K562 (cell line): ENCODE measurements at regions not wholly inside any gene's neighbourhood (a gene's known extent, or its start where the extent isn't known, plus 50 kb on each side); places are given as distances from the start of the nearest gene placed in this dataset.
A peak's percentile ranks its signal among the peaks of the same experiment; 100 is the strongest.

Experiments used
- ATAC-seq: fragments of 200-7000 bp; cut with Tn5 transposase; 3 replicates; pipeline ENCODE4 v1.9.1; 2020; ENCODE audit warnings: moderate library complexity
- BruUV-seq: library from RNA; stranded (reverse); fragments of 400-500 nt; replicated peaks from 2 replicates; lab custom pipeline; 2021; lab: Mats Ljungman, UMichigan
- CTCF ChIA-PET: fragments of 300-600 bp; formaldehyde crosslinking; extraction: SDS; loops from one replicate; lab custom pipeline; 2021; ENCODE audit warnings: low intra/inter-chr PET ratio; lab: Yijun Ruan, JAX
- POLR2A ChIA-PET: fragments of 300-600, 350-650 bp; sonication (Branson Sonifier 250); formaldehyde crosslinking; extraction: SDS; loops from one replicate; lab custom pipeline; 2021; ENCODE audit warnings: antibody characterized with exemption, inconsistent platforms; lab: Yijun Ruan, JAX
- DNase-seq, 4 experiments: peaks; one replicate each; pipeline versions ENCODE4 v3.0.0 to v3.0.0-alpha.2; 2011 to 2018; ENCODE audit warnings: low spot score in 3 of 4, mixed read lengths in 3 of 4; ENCODE audit errors: extremely low read depth in 1 of 4
- FAIRE-seq: peaks from 2 replicates; lab custom pipeline; 2011; peaks lifted over from hg19 to GRCh38; lab: Jason Lieb, UNC
- H2AFZ ChIP-seq: 2 replicates; pipeline ENCODE4 v1.6.0; 2011; ENCODE audit warnings: low read depth, low read length, control low read depth, inconsistent platforms
- H3K27ac ChIP-seq: fragments of 200-600 bp; 3 replicates; pipeline ENCODE4 v1.8.0; 2011; ENCODE audit warnings: low read depth, mild to moderate bottlenecking, control low read depth, inconsistent platforms, low read length, moderate library complexity, mixed read lengths; ENCODE audit errors: extremely low read depth
- H3K27me3 ChIP-seq, 2 experiments: fragments of 300-600 bp in 1 of 2; 2 replicates in 1 of 2; 3 replicates in 1 of 2; pipeline versions ENCODE4 v1.6.0 to v1.8.0; 2011; ENCODE audit warnings: inconsistent platforms in 2 of 2, low read length in 2 of 2, mild to moderate bottlenecking in 1 of 2, mixed read lengths in 1 of 2, moderate library complexity in 1 of 2; ENCODE audit not compliant: control insufficient read depth in 2 of 2, insufficient read depth in 2 of 2
- H3K36me3 ChIP-seq: fragments of 300-600 bp; 3 replicates; pipeline ENCODE4 v1.8.0; 2011; ENCODE audit warnings: mild to moderate bottlenecking, low read length, inconsistent platforms; ENCODE audit not compliant: control insufficient read depth, insufficient read depth
- H3K4me1 ChIP-seq, 2 experiments: fragments of 200-600 bp in 1 of 2; replicated peaks in 1 of 2; 2 replicates in 1 of 2; 3 replicates in 1 of 2; pipeline versions ENCODE4 v1.5.1 to v1.8.0; 2011; ENCODE audit warnings: inconsistent platforms in 2 of 2, low read length in 2 of 2, mild to moderate bottlenecking in 1 of 2, mixed read lengths in 1 of 2, moderate library complexity in 1 of 2; ENCODE audit not compliant: control insufficient read depth in 2 of 2, insufficient read depth in 2 of 2
- H3K4me2 ChIP-seq: 2 replicates; pipeline ENCODE4 v1.6.1; 2011; ENCODE audit warnings: low read length, control low read depth, inconsistent platforms, mixed read lengths; ENCODE audit not compliant: insufficient read depth
- H3K4me3 ChIP-seq: fragments of 200-600 bp; sonication (generic), shearing (Covaris generic); 2 replicates; pipeline ENCODE4 v1.5.1; 2016; ENCODE audit warnings: control low read depth, inconsistent platforms
- H3K79me2 ChIP-seq: fragments of 200-600 bp; 3 replicates; pipeline ENCODE4 v1.8.0; 2011; ENCODE audit warnings: low read length, inconsistent platforms; ENCODE audit not compliant: control insufficient read depth, insufficient read depth
- H3K9ac ChIP-seq, 2 experiments: 2 replicates each; pipeline versions ENCODE4 v1.6.0 to v1.6.1; 2011; ENCODE audit warnings: low read depth in 2 of 2, low read length in 2 of 2, control low read depth in 1 of 2, inconsistent platforms in 1 of 2, mild to moderate bottlenecking in 1 of 2, mixed read lengths in 1 of 2; ENCODE audit not compliant: insufficient read depth in 1 of 2
- H3K9me1 ChIP-seq: one replicate; pipeline ENCODE4 v1.6.0; 2011; ENCODE audit warnings: inconsistent platforms, mild to moderate bottlenecking, low read length, moderate library complexity; ENCODE audit not compliant: control insufficient read depth, insufficient read depth
- H3K9me3 ChIP-seq: replicated peaks from 2 replicates; pipeline ENCODE4 v1.5.1; 2011; ENCODE audit warnings: low read depth, low read length, inconsistent platforms; ENCODE audit not compliant: control insufficient read depth, insufficient read depth
- H4K20me1 ChIP-seq: replicated peaks from 2 replicates; pipeline ENCODE4 v1.6.1; 2011; ENCODE audit warnings: low read length, inconsistent platforms, mixed read lengths; ENCODE audit not compliant: control insufficient read depth, insufficient read depth
- EGR1 ChIP-seq: fragments of 450-650 bp; conservative IDR thresholded peaks from 2 replicates; pipeline ENCODE4 v1.6.1; 2017; ENCODE audit warnings: mild to moderate bottlenecking
- FOXJ2 ChIP-seq: fragments of 200-800 bp; sonication (Bioruptor generic); IDR thresholded peaks from 2 replicates; pipeline ENCODE4 v1.6.1; 2016; ENCODE audit warnings: missing genetic modification characterization, missing compliant biosample characterization
- KLF13 ChIP-seq: fragments of 450-650 bp; IDR thresholded peaks from 2 replicates; pipeline ENCODE4 v1.6.1; 2016; ENCODE audit warnings: missing genetic modification characterization, low read depth, mild to moderate bottlenecking, missing compliant biosample characterization, moderate library complexity, borderline replicate concordance
- MTF1 ChIP-seq: fragments of 250-450 bp; sonication (Bioruptor Pico); IDR thresholded peaks from 2 replicates; pipeline ENCODE4 v1.9.0; 2021; ENCODE audit warnings: moderate library complexity, mild to moderate bottlenecking, inconsistent platforms, borderline replicate concordance
- NCOR1 ChIP-seq: fragments of 450-650 bp; IDR thresholded peaks from 2 replicates; pipeline ENCODE4 v1.6.1; 2016; ENCODE audit warnings: mild to moderate bottlenecking, moderate library complexity
- RB1 ChIP-seq: fragments of 450-650 bp; IDR thresholded peaks from 2 replicates; pipeline ENCODE4 v1.6.1; 2017; ENCODE audit warnings: low read depth, mild to moderate bottlenecking
- RBM25 ChIP-seq: fragments of 200-400 bp; formaldehyde crosslinking; IDR thresholded peaks from 2 replicates; pipeline ENCODE4 v1.6.1; 2018; ENCODE audit warnings: low read length, low read depth, moderate library complexity; ENCODE audit not compliant: severe bottlenecking
- XRCC4 ChIP-seq: IDR thresholded peaks from one replicate; pipeline ENCODE4 v1.6.1; 2011; ENCODE audit not compliant: insufficient read depth, insufficient read length; ENCODE audit errors: extremely low read depth
- WGBS: fragments of 100-300 bp; shearing (Covaris generic); methylation state at CpG from one replicate; pipeline ENCODE4 v1.1.6; 2016; ENCODE audit warnings: low coverage, mixed read lengths; ENCODE audit not compliant: insufficient coverage; ENCODE audit errors: missing lambda C conversion rate; 5-methylcytosine and 5-hydroxymethylcytosine counted together
- in situ Hi-C: fragments of 300-500 bp; cut with MboI; formaldehyde crosslinking; loops from 4 replicates; pipeline ENCODE4 v1.15.0; 2018; ENCODE audit warnings: inconsistent platforms, mixed read lengths
- intact Hi-C: fragments of 100-400 bp; cut with micrococcal nuclease; formaldehyde crosslinking; loops from 2 replicates; pipeline ENCODE4 v1.14.2; 2022
- TF ChIP-seq, protein P1 (sequence below): fragments of 450-650 bp; formaldehyde crosslinking; IDR thresholded peaks from 2 replicates; pipeline ENCODE4 v1.4.0; 2022; ENCODE audit warnings: missing genetic modification characterization
- TF ChIP-seq, protein P2 (sequence below): fragments of 450-650 bp; IDR thresholded peaks from 2 replicates; pipeline ENCODE4 v1.6.1; 2016; ENCODE audit warnings: antibody characterized with exemption
- TF ChIP-seq, protein P3 (sequence below): fragments of 450-650 bp; IDR thresholded peaks from 2 replicates; pipeline ENCODE4 v1.6.1; 2018; ENCODE audit not compliant: partially characterized antibody

DNA sequence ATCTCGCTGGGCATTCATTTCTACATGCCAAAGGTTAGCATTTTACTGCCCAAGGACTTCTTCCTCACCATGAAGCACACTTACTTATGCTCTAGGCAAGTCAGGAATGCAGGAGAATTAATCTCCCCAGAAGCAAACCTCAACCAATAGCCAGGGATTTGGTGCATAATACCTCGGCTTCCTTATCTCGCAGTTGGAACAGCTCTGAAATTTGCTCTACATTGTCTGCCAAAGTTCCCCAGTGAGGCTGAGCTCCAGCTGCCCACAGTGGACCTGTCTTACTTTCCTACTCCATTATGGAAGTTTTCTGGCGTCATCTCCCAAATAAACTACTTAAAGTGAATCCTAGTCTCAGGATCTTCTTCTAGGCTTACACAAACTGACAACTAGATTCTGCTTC, 57.6 kb upstream of the PPM1J start (continued):
- TF ChIP-seq KLF13 (tag) = no peak
- no peak for TF ChIP-seq FOXJ2
- TF ChIP-seq, all 486 proteins: peak for 0

DNA sequence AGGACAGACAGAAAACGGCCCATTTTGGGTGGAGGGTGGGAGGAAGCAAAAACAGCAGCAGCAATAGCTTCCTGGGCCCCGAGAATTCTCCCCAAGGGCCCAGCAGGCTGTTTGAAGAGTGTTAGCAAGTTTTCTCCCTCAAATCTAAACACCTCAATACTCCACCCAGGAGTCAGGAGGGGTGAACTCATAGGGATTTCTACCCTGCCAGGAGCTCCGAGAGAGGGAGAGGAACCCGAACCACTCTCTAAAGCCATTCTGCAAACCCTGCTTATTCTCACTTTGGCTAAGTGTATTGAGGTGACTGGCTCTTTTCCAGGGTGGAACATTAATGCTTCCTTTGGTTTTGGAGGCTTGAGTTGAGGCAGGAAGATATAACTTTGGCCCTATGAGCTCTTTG, 55.6 kb upstream of the PPM1J start:
- Histone ChIP-seq H3K4me1 (no peaks in the 10 kb centered on the region; a peak in 2 of 5 replicates), H3K9me3 (no peaks in the 10 kb centered on the region), H3K27ac (no peak overlapping the region), H3K4me3 (no peak overlapping the region), H4K20me1 (no peaks in the 10 kb centered on the region), H2AFZ (no peak overlapping the region), H3K27me3 (peaks cover 23 to 36% of the 10 kb centered on the region in 2 experiments), H3K36me3 (no peaks in the 10 kb centered on the region), H3K79me2 (no peaks in the 10 kb centered on the region), H3K9ac (no peak overlapping the region), H3K4me2 (no peak overlapping the region), H3K9me1 (no peaks in the 10 kb centered on the region)
- intact Hi-C loops = no loop called here
- WGBS = 0% methylated on average over 4 of the region's 4 CpGs
- TF ChIP-seq MTF1 = no peak
- no peak for TF ChIP-seq NCOR1
- TF ChIP-seq RB1 = no peak
- TF ChIP-seq, protein P1, sequence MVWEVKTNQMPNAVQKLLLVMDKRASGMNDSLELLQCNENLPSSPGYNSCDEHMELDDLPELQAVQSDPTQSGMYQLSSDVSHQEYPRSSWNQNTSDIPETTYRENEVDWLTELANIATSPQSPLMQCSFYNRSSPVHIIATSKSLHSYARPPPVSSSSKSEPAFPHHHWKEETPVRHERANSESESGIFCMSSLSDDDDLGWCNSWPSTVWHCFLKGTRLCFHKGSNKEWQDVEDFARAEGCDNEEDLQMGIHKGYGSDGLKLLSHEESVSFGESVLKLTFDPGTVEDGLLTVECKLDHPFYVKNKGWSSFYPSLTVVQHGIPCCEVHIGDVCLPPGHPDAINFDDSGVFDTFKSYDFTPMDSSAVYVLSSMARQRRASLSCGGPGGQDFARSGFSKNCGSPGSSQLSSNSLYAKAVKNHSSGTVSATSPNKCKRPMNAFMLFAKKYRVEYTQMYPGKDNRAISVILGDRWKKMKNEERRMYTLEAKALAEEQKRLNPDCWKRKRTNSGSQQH = no peak
- TF ChIP-seq XRCC4 = no peak
- no peak for TF ChIP-seq EGR1
- TF ChIP-seq, protein P2, sequence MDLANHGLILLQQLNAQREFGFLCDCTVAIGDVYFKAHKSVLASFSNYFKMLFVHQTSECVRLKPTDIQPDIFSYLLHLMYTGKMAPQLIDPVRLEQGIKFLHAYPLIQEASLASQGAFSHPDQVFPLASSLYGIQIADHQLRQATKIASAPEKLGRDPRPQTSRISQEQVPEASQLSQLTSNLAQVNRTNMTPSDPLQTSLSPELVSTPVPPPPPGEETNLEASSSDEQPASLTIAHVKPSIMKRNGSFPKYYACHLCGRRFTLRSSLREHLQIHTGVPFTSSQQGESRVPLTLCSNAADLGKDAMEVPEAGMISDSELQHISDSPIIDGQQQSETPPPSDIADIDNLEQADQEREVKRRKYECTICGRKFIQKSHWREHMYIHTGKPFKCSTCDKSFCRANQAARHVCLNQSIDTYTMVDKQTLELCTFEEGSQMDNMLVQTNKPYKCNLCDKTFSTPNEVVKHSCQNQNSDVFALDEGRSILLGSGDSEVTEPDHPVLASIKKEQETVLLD = no peak
- TF ChIP-seq, protein P3, sequence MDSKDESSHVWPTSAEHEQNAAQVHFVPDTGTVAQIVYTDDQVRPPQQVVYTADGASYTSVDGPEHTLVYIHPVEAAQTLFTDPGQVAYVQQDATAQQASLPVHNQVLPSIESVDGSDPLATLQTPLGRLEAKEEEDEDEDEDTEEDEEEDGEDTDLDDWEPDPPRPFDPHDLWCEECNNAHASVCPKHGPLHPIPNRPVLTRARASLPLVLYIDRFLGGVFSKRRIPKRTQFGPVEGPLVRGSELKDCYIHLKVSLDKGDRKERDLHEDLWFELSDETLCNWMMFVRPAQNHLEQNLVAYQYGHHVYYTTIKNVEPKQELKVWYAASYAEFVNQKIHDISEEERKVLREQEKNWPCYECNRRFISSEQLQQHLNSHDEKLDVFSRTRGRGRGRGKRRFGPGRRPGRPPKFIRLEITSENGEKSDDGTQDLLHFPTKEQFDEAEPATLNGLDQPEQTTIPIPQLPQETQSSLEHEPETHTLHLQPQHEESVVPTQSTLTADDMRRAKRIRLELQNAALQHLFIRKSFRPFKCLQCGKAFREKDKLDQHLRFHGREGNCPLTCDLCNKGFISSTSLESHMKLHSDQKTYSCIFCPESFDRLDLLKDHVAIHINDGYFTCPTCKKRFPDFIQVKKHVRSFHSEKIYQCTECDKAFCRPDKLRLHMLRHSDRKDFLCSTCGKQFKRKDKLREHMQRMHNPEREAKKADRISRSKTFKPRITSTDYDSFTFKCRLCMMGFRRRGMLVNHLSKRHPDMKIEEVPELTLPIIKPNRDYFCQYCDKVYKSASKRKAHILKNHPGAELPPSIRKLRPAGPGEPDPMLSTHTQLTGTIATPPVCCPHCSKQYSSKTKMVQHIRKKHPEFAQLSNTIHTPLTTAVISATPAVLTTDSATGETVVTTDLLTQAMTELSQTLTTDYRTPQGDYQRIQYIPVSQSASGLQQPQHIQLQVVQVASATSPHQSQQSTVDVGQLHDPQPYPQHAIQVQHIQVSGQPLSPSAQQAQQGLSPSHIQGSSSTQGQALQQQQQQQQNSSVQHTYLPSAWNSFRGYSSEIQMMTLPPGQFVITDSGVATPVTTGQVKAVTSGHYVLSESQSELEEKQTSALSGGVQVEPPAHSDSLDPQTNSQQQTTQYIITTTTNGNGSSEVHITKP = no peak
- TF ChIP-seq RBM25 = no peak
- in situ Hi-C loops = no loop called here
- ChIA-PET CTCF (no interaction called here), POLR2A (interaction anchor here (0.6 to 1.6 kb wide), 4 partner anchors 9 to 1115 kb away, joined by 3 to 5 read pairs (median 3); no protein-coding TSS in a partner anchor)
- no peak for DNase-seq
- BruUV-seq = no TSS peak
- FAIRE-seq = no peak
- ATAC-seq = peak; percentile 57
